ENCODE measurements at regions not wholly inside any gene's neighbourhood (a gene's known extent, or its start where the extent isn't known, plus 50 kb on each side); places are given as distances from the start of the nearest gene placed in this dataset.

DNA sequence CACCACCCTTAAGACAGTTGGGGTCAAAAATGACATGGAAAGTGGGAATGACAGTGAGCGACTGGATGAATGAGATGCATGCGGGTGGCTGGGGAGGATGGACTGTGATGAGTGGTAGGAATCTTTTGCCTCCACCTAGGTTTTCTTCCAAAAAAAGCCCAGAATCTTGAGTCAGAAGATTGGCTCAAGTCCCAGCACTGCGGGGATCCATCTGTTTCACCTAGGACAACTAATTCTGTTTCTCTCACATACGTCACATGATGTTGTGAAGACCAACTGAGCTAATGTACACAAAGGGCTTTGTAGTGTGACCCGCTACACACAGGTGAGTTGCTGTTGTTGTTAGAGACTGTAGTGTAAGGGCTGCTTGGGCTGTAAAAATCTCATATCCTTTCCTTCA lies 58.5 kb upstream of the SLC35B4 start:
- TF ChIP-seq, protein P1, sequence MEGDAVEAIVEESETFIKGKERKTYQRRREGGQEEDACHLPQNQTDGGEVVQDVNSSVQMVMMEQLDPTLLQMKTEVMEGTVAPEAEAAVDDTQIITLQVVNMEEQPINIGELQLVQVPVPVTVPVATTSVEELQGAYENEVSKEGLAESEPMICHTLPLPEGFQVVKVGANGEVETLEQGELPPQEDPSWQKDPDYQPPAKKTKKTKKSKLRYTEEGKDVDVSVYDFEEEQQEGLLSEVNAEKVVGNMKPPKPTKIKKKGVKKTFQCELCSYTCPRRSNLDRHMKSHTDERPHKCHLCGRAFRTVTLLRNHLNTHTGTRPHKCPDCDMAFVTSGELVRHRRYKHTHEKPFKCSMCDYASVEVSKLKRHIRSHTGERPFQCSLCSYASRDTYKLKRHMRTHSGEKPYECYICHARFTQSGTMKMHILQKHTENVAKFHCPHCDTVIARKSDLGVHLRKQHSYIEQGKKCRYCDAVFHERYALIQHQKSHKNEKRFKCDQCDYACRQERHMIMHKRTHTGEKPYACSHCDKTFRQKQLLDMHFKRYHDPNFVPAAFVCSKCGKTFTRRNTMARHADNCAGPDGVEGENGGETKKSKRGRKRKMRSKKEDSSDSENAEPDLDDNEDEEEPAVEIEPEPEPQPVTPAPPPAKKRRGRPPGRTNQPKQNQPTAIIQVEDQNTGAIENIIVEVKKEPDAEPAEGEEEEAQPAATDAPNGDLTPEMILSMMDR (IDR thresholded peaks at IDR 0.05) = no peak
- TF ChIP-seq EZH2phosphoT487 (IDR thresholded peaks at IDR 0.05) (no peak), EZH2 (IDR thresholded peaks at IDR 0.05) (no peak)
